ENCODE measurements at regions not wholly inside any gene's neighbourhood (a gene's known extent, or its start where the extent isn't known, plus 50 kb on each side); places are given as distances from the start of the nearest gene placed in this dataset.

DNA sequence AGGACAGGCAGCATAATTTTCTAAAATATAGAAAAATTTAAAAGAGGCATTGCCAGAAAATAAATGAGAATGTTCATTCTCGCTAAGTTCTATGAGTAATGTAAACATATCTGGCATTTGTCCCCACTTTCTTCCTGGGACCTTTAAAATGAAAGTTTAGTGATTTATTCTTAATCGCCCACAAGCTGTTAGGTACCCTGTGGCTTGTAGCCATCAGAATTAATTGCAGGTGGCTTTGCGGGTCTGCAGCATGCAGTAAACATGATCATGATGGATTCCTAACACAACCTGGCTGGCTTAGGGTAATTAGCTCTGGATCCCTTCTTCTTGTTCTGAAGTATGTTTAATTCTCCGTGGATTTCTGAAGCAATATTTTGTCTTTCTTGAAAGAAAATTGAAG is 103.5 kb upstream of the FRMD6 start:
- no peak overlapping the region for H3K27ac ChIP-seq
- H3K4me3 ChIP-seq, result no peak overlapping the region
- TF ChIP-seq, protein P1, sequence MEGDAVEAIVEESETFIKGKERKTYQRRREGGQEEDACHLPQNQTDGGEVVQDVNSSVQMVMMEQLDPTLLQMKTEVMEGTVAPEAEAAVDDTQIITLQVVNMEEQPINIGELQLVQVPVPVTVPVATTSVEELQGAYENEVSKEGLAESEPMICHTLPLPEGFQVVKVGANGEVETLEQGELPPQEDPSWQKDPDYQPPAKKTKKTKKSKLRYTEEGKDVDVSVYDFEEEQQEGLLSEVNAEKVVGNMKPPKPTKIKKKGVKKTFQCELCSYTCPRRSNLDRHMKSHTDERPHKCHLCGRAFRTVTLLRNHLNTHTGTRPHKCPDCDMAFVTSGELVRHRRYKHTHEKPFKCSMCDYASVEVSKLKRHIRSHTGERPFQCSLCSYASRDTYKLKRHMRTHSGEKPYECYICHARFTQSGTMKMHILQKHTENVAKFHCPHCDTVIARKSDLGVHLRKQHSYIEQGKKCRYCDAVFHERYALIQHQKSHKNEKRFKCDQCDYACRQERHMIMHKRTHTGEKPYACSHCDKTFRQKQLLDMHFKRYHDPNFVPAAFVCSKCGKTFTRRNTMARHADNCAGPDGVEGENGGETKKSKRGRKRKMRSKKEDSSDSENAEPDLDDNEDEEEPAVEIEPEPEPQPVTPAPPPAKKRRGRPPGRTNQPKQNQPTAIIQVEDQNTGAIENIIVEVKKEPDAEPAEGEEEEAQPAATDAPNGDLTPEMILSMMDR (IDR thresholded peaks at IDR 0.05), result no peak
- H3K36me3 ChIP-seq, result no peaks in the 10 kb centered on the region
- 60 to 79% methylated on average over 4 of the region's 4 CpGs for WGBS, 2 donors
- FAIRE-seq (no peak), DNase-seq (no peak), ATAC-seq (no peak)
- no peaks in the 10 kb centered on the region for H3K9me3 ChIP-seq
- intact Hi-C loops (cut with DNase I), result no loop called here
- no peaks in the 10 kb centered on the region for H3K4me1 ChIP-seq
- peaks cover 0 to under 1% (median 0%) of the 10 kb centered on the region in 4 donors for H3K27me3 ChIP-seq

DNA sequence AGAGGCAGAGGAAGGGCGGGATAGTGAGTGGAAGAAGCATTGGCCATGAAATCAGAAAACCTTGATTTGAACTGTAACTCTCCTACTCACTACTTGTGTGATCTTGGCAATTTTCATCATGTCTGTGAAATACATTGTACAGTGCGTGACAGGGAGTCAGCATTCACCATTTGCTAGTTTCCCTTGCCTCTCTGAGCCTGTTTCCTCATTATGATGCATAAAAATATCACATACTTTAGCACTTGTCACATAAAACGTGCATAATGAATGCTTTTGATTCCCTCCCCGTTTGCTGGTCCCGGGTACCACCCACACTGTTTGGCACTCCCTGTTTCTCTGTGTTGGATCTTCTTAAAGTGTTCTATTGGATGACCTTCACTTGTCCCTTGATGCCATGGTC is 101.1 kb upstream of the FRMD6 start:
- TF ChIP-seq, protein P1 (IDR thresholded peaks at IDR 0.05), result no peak
- H3K4me1 ChIP-seq, result no peaks in the 10 kb centered on the region
- H3K27ac ChIP-seq, result no peak overlapping the region
- H3K27me3 ChIP-seq, result peaks cover 0 to 3% (median 0%) of the 10 kb centered on the region in 4 donors
- no peak for FAIRE-seq
- WGBS, 2 donors, result 71 to 81% methylated on average over 5 of the region's 5 CpGs
- no peak for ATAC-seq
- no peaks in the 10 kb centered on the region for H3K36me3 ChIP-seq
- intact Hi-C loops (cut with DNase I), result no loop called here
- DNase-seq, result no peak
- H3K9me3 ChIP-seq, result no peaks in the 10 kb centered on the region
- H3K4me3 ChIP-seq, result no peak overlapping the region

DNA sequence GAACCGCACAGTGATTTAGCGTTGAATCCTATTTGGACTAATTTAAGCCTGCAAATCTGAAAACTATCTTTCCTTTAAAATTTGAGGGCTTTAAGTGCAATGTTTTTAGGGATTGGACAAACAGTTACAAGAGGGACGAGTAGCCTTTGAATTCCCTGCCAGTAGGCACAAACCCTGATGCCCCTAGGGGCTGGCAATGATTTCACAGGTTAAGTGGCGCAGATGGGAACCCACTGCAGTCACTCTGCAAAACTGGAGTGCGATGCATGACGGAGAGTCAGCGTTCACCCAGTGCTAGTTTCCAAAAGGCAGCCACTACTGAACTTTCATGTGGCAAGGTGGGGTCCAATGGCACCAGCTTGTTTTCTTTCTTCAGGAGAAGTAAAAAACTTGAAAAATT is 99.4 kb upstream of the FRMD6 start:
- FAIRE-seq (no peak), ATAC-seq (no peak), DNase-seq (no peak)
- Histone ChIP-seq H3K4me1 (no peaks in the 10 kb centered on the region), H3K4me3 (no peak overlapping the region), H3K9me3 (no peaks in the 10 kb centered on the region), H3K27me3 (peaks cover 0 to 3% (median 0%) of the 10 kb centered on the region in 4 donors), H3K27ac (no peak overlapping the region), H3K36me3 (no peaks in the 10 kb centered on the region)
- TF ChIP-seq, protein P1 (IDR thresholded peaks at IDR 0.05), result no peak
- 81 to 90% methylated on average over 7 of the region's 7 CpGs for WGBS, 2 donors
- intact Hi-C loops (cut with DNase I), result no loop called here

DNA sequence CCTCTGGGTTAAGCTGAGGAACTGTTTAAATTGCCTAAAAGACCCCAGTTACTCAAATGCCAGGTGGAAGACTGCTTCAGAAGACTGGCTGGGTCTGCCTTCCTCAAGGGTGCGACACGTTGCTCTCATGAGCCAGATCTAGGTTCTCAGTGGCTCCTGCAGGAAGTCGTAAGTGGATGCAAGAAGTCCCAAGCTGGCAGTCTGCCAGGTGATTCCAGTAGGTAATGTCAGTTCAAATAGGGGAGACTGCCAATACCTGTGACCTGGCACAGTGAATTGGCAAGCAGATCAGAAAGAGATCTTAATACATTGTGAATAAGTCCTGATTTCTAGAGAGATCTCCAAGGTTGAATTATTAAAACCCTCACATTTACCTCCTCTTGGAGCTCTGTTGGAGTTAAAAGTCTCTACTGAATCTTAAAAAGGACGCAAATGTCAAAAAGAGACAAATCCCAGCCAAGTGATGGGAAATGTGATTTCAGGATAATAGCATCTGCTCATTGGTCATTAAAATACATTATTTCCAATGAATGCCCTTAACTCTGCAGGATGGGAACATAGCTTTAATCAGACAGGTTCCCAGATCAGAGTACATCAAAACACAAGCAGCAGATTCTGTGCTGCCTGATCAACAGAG is 98.8 kb upstream of the FRMD6 start:
- 57 to 68% methylated on average over 4 of the region's 4 CpGs for WGBS, 2 donors

More for the DNA sequence above, 98.8 kb upstream of the FRMD6 start:
- intact Hi-C loops (cut with DNase I), result no loop called here
- H3K4me1 ChIP-seq, result no peaks in the 10 kb centered on the region
- ATAC-seq (no peak), FAIRE-seq (no peak), DNase-seq (peak in 1 of 6 donors; percentile 15)
- TF ChIP-seq, protein P1 (IDR thresholded peaks at IDR 0.05), result no peak
- no peaks in the 10 kb centered on the region for H3K36me3 ChIP-seq
- no peak overlapping the region for H3K27ac ChIP-seq
- no peaks in the 10 kb centered on the region for H3K9me3 ChIP-seq
- no peak overlapping the region for H3K4me3 ChIP-seq
- peaks cover 0 to 3% (median 0%) of the 10 kb centered on the region in 4 donors for H3K27me3 ChIP-seq
